SK-N-SH (cell line): ENCODE measurements at regions not wholly inside any gene's neighbourhood (a gene's known extent, or its start where the extent isn't known, plus 50 kb on each side); places are given as distances from the start of the nearest gene placed in this dataset.
A peak's percentile ranks its signal among the peaks of the same experiment; 100 is the strongest.

Experiments used
- CTCF ChIA-PET: fragments of 300-600, 350-600 bp; formaldehyde crosslinking; extraction: SDS; loops from one replicate; lab custom pipeline; 2021; lab: Yijun Ruan, JAX
- POLR2A ChIA-PET: fragments of 350-600 bp; sonication (Branson Sonifier 250); formaldehyde crosslinking; extraction: SDS; loops from one replicate; lab custom pipeline; 2020; ENCODE audit warnings: antibody characterized with exemption, inconsistent platforms; lab: Yijun Ruan, JAX
- DNase-seq: peaks from one replicate; pipeline ENCODE4 v3.0.0; 2012
- H2AFZ ChIP-seq: fragments of 200-600 bp; sonication (generic); 2 replicates; pipeline ENCODE4 v1.8.1; 2016; ENCODE audit warnings: antibody characterized with exemption, mild to moderate bottlenecking, low read depth
- H3F3A ChIP-seq: fragments of 200-600 bp; sonication (generic); replicated peaks from 2 replicates; pipeline ENCODE3; 2016; ENCODE audit warnings: antibody characterized with exemption, mild to moderate bottlenecking; ENCODE audit not compliant: insufficient read depth
- H3K27ac ChIP-seq, 2 experiments: fragments of 200-500 bp in 1 of 2; fragments of 200-600 bp in 1 of 2; sonication (Bioruptor generic) in 1 of 2; sonication (generic), shearing (Covaris generic) in 1 of 2; 2 replicates each; pipeline versions ENCODE4 v1.5.1 to v1.6.1; 2014 to 2016; ENCODE audit warnings: low read depth in 2 of 2, inconsistent platforms in 1 of 2, low read length in 1 of 2, mild to moderate bottlenecking in 1 of 2, mixed read lengths in 1 of 2
- H3K27me3 ChIP-seq: fragments of 200-600 bp; sonication (generic), shearing (Covaris generic); 2 replicates; pipeline ENCODE4 v1.6.1; 2016; ENCODE audit warnings: mixed run types; ENCODE audit not compliant: insufficient read depth
- H3K36me3 ChIP-seq, 2 experiments: fragments of 200-500 bp in 1 of 2; fragments of 200-600 bp in 1 of 2; sonication (Bioruptor generic) in 1 of 2; sonication (generic) in 1 of 2; replicated peaks in 1 of 2; 2 replicates each; pipeline versions ENCODE3 to v1.5.1; 2014 to 2016; ENCODE audit warnings: low read length in 1 of 2, mild to moderate bottlenecking in 1 of 2; ENCODE audit not compliant: insufficient read depth in 2 of 2, control insufficient read depth in 1 of 2
- H3K4me1 ChIP-seq, 2 experiments: fragments of 200-500 bp in 1 of 2; fragments of 200-600 bp in 1 of 2; sonication (Bioruptor generic) in 1 of 2; sonication (generic), shearing (Covaris generic) in 1 of 2; 2 replicates each; pipeline versions ENCODE4 v1.5.1 to v1.6.1; 2014 to 2016; ENCODE audit warnings: low read depth in 1 of 2, low read length in 1 of 2, mixed run types in 1 of 2; ENCODE audit not compliant: insufficient read depth in 2 of 2, control insufficient read depth in 1 of 2
- H3K4me2 ChIP-seq: fragments of 200-600 bp; sonication (generic), shearing (Covaris generic); 2 replicates; pipeline ENCODE4 v1.6.1; 2017; ENCODE audit warnings: mixed run types
- H3K4me3 ChIP-seq, 2 experiments: fragments of 200-500 bp in 1 of 2; fragments of 200-600 bp in 1 of 2; sonication (Bioruptor generic) in 1 of 2; sonication (generic), shearing (Covaris generic) in 1 of 2; 2 replicates each; pipeline versions ENCODE4 v1.5.1 to v1.8.1; 2014 to 2016; ENCODE audit warnings: low read depth in 2 of 2, inconsistent platforms in 1 of 2, low read length in 1 of 2, mild to moderate bottlenecking in 1 of 2, mixed read lengths in 1 of 2, moderate library complexity in 1 of 2
- H3K79me2 ChIP-seq: fragments of 200-600 bp; sonication (generic); 2 replicates; pipeline ENCODE4 v1.8.1; 2017; ENCODE audit warnings: mild to moderate bottlenecking; ENCODE audit not compliant: insufficient read depth
- H3K9ac ChIP-seq: fragments of 200-600 bp; sonication (generic); 2 replicates; pipeline ENCODE4 v1.6.1; 2017; ENCODE audit warnings: mixed run types
- H3K9me2 ChIP-seq: fragments of 200-600 bp; sonication (generic); 2 replicates; pipeline ENCODE4 v1.6.1; 2017; ENCODE audit warnings: mixed run types
- H3K9me3 ChIP-seq: fragments of 200-600 bp; sonication (generic); 2 replicates; pipeline ENCODE4 v1.6.1; 2017; ENCODE audit warnings: mixed run types, mild to moderate bottlenecking, moderate library complexity
- H4K20me1 ChIP-seq: fragments of 200-600 bp; sonication (generic); 2 replicates; pipeline ENCODE4 v1.6.1; 2017; ENCODE audit warnings: mild to moderate bottlenecking, mixed run types; ENCODE audit not compliant: insufficient read depth
- EZH2phosphoT487 ChIP-seq: fragments of 200-600 bp; sonication (generic); IDR thresholded peaks from 2 replicates; pipeline ENCODE4 v1.6.1; 2017; ENCODE audit warnings: low read depth, mixed run types, mild to moderate bottlenecking, antibody characterized with exemption, moderate library complexity, borderline replicate concordance
- FOSL2 ChIP-seq: IDR thresholded peaks from 2 replicates; pipeline ENCODE4 v1.4.0; 2012; ENCODE audit warnings: low read depth, mild to moderate bottlenecking, moderate library complexity, borderline replicate concordance
- FOXJ3 ChIP-seq: sonication (generic); formaldehyde crosslinking; IDR thresholded peaks from 2 replicates; pipeline ENCODE4 v1.5.1; 2020; ENCODE audit warnings: mild to moderate bottlenecking, missing genetic modification reagents
- GABPA ChIP-seq: IDR thresholded peaks from 2 replicates; pipeline ENCODE4 v1.4.0; 2012; ENCODE audit warnings: low read depth, mild to moderate bottlenecking
- MAX ChIP-seq: IDR thresholded peaks from 2 replicates; pipeline ENCODE4 v1.4.0; 2012; ENCODE audit warnings: low read depth
- NFIC ChIP-seq: IDR thresholded peaks from 2 replicates; pipeline ENCODE4 v1.4.0; 2012; ENCODE audit warnings: borderline replicate concordance
- NRF1 ChIP-seq: IDR thresholded peaks from 2 replicates; pipeline ENCODE4 v1.6.1; 2012; ENCODE audit warnings: low read depth, mild to moderate bottlenecking, low read length
- RCOR1 ChIP-seq: fragments of 150-350 bp; IDR thresholded peaks from 2 replicates; pipeline ENCODE4 v1.6.1; 2017; ENCODE audit warnings: antibody characterized with exemption, low read length
- SMC3 ChIP-seq: IDR thresholded peaks from 2 replicates; pipeline ENCODE4 v1.6.1; 2012; ENCODE audit warnings: low read depth, low read length, improper control_type of control experiment
- TAF1 ChIP-seq: IDR thresholded peaks from 2 replicates; pipeline ENCODE4 v1.6.1; 2012; ENCODE audit warnings: low read depth, mild to moderate bottlenecking, low read length, moderate library complexity, borderline replicate concordance
- USF1 ChIP-seq: IDR thresholded peaks from 2 replicates; pipeline ENCODE4 v1.4.0; 2012; ENCODE audit warnings: low read depth, borderline replicate concordance
- YY1 ChIP-seq: IDR thresholded peaks from 2 replicates; pipeline ENCODE4 v1.4.0; 2012; ENCODE audit warnings: low read depth, mild to moderate bottlenecking
- WGBS: methylation state at CpG from one replicate; pipeline ENCODE4 v1.1.6; 2017; ENCODE audit warnings: low lambda C conversion rate; 5-methylcytosine and 5-hydroxymethylcytosine counted together
- TF ChIP-seq, protein P1 (sequence below): fragments of 200-600 bp; sonication (generic); IDR thresholded peaks from 2 replicates; pipeline ENCODE4 v1.6.1; 2017; ENCODE audit warnings: antibody characterized with exemption, mild to moderate bottlenecking, moderate library complexity
- TF ChIP-seq, protein P2 (sequence below): IDR thresholded peaks from 2 replicates; pipeline ENCODE4 v1.6.1; 2012; ENCODE audit warnings: mild to moderate bottlenecking, low read depth, low read length, moderate library complexity
- TF ChIP-seq, protein P3 (sequence below): fragments of 150-350 bp; IDR thresholded peaks from 2 replicates; pipeline ENCODE4 v1.6.1; 2017; ENCODE audit warnings: antibody characterized with exemption, low read length, low read depth, borderline replicate concordance
- TF ChIP-seq, protein P4 (sequence below): IDR thresholded peaks from 2 replicates; pipeline ENCODE4 v1.4.0; 2012; ENCODE audit warnings: low read depth, borderline replicate concordance

GRCh38 chr9:110109333-110110092, 98.4 kb downstream of the C9orf152 start:
- H3K4me1 ChIP-seq: peaks cover 3 to 4% of the 10 kb centered on the region in 2 experiments; a peak in 2 of 4 replicates
- TF ChIP-seq, protein P1, sequence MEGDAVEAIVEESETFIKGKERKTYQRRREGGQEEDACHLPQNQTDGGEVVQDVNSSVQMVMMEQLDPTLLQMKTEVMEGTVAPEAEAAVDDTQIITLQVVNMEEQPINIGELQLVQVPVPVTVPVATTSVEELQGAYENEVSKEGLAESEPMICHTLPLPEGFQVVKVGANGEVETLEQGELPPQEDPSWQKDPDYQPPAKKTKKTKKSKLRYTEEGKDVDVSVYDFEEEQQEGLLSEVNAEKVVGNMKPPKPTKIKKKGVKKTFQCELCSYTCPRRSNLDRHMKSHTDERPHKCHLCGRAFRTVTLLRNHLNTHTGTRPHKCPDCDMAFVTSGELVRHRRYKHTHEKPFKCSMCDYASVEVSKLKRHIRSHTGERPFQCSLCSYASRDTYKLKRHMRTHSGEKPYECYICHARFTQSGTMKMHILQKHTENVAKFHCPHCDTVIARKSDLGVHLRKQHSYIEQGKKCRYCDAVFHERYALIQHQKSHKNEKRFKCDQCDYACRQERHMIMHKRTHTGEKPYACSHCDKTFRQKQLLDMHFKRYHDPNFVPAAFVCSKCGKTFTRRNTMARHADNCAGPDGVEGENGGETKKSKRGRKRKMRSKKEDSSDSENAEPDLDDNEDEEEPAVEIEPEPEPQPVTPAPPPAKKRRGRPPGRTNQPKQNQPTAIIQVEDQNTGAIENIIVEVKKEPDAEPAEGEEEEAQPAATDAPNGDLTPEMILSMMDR: no peak
- TF ChIP-seq TAF1: no peak
- no peak for TF ChIP-seq SMC3
- no peak for TF ChIP-seq YY1
- TF ChIP-seq, protein P2, sequence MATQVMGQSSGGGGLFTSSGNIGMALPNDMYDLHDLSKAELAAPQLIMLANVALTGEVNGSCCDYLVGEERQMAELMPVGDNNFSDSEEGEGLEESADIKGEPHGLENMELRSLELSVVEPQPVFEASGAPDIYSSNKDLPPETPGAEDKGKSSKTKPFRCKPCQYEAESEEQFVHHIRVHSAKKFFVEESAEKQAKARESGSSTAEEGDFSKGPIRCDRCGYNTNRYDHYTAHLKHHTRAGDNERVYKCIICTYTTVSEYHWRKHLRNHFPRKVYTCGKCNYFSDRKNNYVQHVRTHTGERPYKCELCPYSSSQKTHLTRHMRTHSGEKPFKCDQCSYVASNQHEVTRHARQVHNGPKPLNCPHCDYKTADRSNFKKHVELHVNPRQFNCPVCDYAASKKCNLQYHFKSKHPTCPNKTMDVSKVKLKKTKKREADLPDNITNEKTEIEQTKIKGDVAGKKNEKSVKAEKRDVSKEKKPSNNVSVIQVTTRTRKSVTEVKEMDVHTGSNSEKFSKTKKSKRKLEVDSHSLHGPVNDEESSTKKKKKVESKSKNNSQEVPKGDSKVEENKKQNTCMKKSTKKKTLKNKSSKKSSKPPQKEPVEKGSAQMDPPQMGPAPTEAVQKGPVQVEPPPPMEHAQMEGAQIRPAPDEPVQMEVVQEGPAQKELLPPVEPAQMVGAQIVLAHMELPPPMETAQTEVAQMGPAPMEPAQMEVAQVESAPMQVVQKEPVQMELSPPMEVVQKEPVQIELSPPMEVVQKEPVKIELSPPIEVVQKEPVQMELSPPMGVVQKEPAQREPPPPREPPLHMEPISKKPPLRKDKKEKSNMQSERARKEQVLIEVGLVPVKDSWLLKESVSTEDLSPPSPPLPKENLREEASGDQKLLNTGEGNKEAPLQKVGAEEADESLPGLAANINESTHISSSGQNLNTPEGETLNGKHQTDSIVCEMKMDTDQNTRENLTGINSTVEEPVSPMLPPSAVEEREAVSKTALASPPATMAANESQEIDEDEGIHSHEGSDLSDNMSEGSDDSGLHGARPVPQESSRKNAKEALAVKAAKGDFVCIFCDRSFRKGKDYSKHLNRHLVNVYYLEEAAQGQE: no peak
- TF ChIP-seq GABPA: no peak
- no peak for TF ChIP-seq NRF1
- TF ChIP-seq FOXJ3: no peak
- TF ChIP-seq, protein P3, sequence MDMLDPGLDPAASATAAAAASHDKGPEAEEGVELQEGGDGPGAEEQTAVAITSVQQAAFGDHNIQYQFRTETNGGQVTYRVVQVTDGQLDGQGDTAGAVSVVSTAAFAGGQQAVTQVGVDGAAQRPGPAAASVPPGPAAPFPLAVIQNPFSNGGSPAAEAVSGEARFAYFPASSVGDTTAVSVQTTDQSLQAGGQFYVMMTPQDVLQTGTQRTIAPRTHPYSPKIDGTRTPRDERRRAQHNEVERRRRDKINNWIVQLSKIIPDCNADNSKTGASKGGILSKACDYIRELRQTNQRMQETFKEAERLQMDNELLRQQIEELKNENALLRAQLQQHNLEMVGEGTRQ: no peak
- no peak for TF ChIP-seq EZH2phosphoT487
- no peak for TF ChIP-seq RCOR1
- TF ChIP-seq NFIC: no peak
- TF ChIP-seq, protein P4, sequence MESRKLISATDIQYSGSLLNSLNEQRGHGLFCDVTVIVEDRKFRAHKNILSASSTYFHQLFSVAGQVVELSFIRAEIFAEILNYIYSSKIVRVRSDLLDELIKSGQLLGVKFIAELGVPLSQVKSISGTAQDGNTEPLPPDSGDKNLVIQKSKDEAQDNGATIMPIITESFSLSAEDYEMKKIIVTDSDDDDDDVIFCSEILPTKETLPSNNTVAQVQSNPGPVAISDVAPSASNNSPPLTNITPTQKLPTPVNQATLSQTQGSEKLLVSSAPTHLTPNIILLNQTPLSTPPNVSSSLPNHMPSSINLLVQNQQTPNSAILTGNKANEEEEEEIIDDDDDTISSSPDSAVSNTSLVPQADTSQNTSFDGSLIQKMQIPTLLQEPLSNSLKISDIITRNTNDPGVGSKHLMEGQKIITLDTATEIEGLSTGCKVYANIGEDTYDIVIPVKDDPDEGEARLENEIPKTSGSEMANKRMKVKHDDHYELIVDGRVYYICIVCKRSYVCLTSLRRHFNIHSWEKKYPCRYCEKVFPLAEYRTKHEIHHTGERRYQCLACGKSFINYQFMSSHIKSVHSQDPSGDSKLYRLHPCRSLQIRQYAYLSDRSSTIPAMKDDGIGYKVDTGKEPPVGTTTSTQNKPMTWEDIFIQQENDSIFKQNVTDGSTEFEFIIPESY: no peak
- no peak for TF ChIP-seq MAX
- TF ChIP-seq USF1: no peak
- no peak for TF ChIP-seq FOSL2
- ChIA-PET POLR2A (no interaction called here), CTCF (interaction anchor here (1.0 kb wide), 1 partner anchor 17 kb away, joined by 3 read pairs; no protein-coding TSS in a partner anchor)
- no peaks in the 10 kb centered on the region for H3K27me3 ChIP-seq
- no peak overlapping the region for H2AFZ ChIP-seq
- H3K9ac ChIP-seq: no peak overlapping the region
- whole genome bisulfite sequencing: 89% methylated on average over 7 of the region's 7 CpGs
- H4K20me1 ChIP-seq: peaks cover 97% of the 10 kb centered on the region
- H3K27ac ChIP-seq: peak overlapping the region in 1 of 2 experiments; percentile 25; a peak in 1 of 4 replicates
- H3K36me3 ChIP-seq: peaks cover 4 to 25% of the 10 kb centered on the region in 2 experiments
- no peak overlapping the region for H3K4me2 ChIP-seq
- H3K9me3 ChIP-seq: no peaks in the 10 kb centered on the region
- peaks cover 100% of the 10 kb centered on the region for H3K79me2 ChIP-seq
- DNase-seq: no peak
- H3K4me3 ChIP-seq: no peak overlapping the region
- H3F3A ChIP-seq: peaks cover 6% of the 10 kb centered on the region
- no peaks in the 10 kb centered on the region for H3K9me2 ChIP-seq
